ENCODE measurements at regions not wholly inside any gene's neighbourhood (a gene's known extent, or its start where the extent isn't known, plus 50 kb on each side); places are given as distances from the start of the nearest gene placed in this dataset.
"Not testable (repeated sequence)": the region's sequence is repeated elsewhere in the genome, so short reads cannot be mapped to it uniquely, and the experiment has no call there.

GRCh38 chrX:26562156-26562555 lies 346.2 kb downstream of the MAGEB5 start:
- no peak overlapping the region for H2AFZ ChIP-seq (ENCODE audit: low read depth)
- no peaks in the 10 kb centered on the region for H3K27me3 ChIP-seq (ENCODE audit: insufficient read depth, low read depth)
- H3K27ac ChIP-seq = no peak overlapping the region
- no peaks in the 10 kb centered on the region for H4K20me1 ChIP-seq (ENCODE audit: insufficient read depth)
- no peaks in the 10 kb centered on the region for H3K79me2 ChIP-seq (ENCODE audit: insufficient read depth, low read depth)
- no peaks in the 10 kb centered on the region for H3K4me1 ChIP-seq (ENCODE audit: low read depth, poor library complexity, severe bottlenecking)
- H3K9ac ChIP-seq = no peak overlapping the region
- TF ChIP-seq CTCF (conservative IDR thresholded peaks at IDR 0.05; ENCODE audit: low read depth, low read length) = no peak
- no peaks in the 10 kb centered on the region for H3K36me3 ChIP-seq (ENCODE audit: insufficient read depth)
- H3K4me2 ChIP-seq = no peak overlapping the region
- H3K4me3 ChIP-seq (IDR thresholded peaks at IDR 0.05; ENCODE audit: insufficient read depth, low read depth, low read length) = no peak overlapping the region

- no peak overlapping the region for H3K4me3 ChIP-seq (IDR thresholded peaks at IDR 0.05; ENCODE audit: insufficient read depth, low read depth, low read length)
- no peak overlapping the region for H3K4me2 ChIP-seq
- TF ChIP-seq CTCF (conservative IDR thresholded peaks at IDR 0.05; ENCODE audit: low read depth, low read length) = no peak
- no peaks in the 10 kb centered on the region for H3K79me2 ChIP-seq (ENCODE audit: insufficient read depth, low read depth)
- no peaks in the 10 kb centered on the region for H3K36me3 ChIP-seq (ENCODE audit: insufficient read depth)
- H4K20me1 ChIP-seq (ENCODE audit: insufficient read depth) = no peaks in the 10 kb centered on the region
- no peak overlapping the region for H2AFZ ChIP-seq (ENCODE audit: low read depth)
- H3K27me3 ChIP-seq (ENCODE audit: insufficient read depth, low read depth) = no peaks in the 10 kb centered on the region
- H3K9ac ChIP-seq = no peak overlapping the region
- no peak overlapping the region for H3K27ac ChIP-seq
- no peaks in the 10 kb centered on the region for H3K4me1 ChIP-seq (ENCODE audit: low read depth, poor library complexity, severe bottlenecking)
Measured at GRCh38 chrX:26559855-26560254, 343.9 kb downstream of the MAGEB5 start.

- Histone ChIP-seq H3K4me1 (ENCODE audit: low read depth, poor library complexity, severe bottlenecking) (no peaks in the 10 kb centered on the region), H3K79me2 (ENCODE audit: insufficient read depth, low read depth) (no peaks in the 10 kb centered on the region), H3K36me3 (ENCODE audit: insufficient read depth) (no peaks in the 10 kb centered on the region), H3K4me3 (IDR thresholded peaks at IDR 0.05; ENCODE audit: insufficient read depth, low read depth, low read length) (no peak overlapping the region), H2AFZ (ENCODE audit: low read depth) (no peak overlapping the region), H4K20me1 (ENCODE audit: insufficient read depth) (no peaks in the 10 kb centered on the region), H3K27ac (no peak overlapping the region), H3K9ac (no peak overlapping the region), H3K4me2 (no peak overlapping the region), H3K27me3 (ENCODE audit: insufficient read depth, low read depth) (no peaks in the 10 kb centered on the region)
- no peak for TF ChIP-seq CTCF (conservative IDR thresholded peaks at IDR 0.05; ENCODE audit: low read depth, low read length)
Measured at GRCh38 chrX:26558719-26559386, 342.9 kb downstream of the MAGEB5 start.

- H3K4me2 ChIP-seq = no peak overlapping the region
- no peaks in the 10 kb centered on the region for H3K79me2 ChIP-seq (ENCODE audit: insufficient read depth, low read depth)
- no peak overlapping the region for H2AFZ ChIP-seq (ENCODE audit: low read depth)
- no peak overlapping the region for H3K27ac ChIP-seq
- no peak overlapping the region for H3K9ac ChIP-seq
- TF ChIP-seq CTCF (conservative IDR thresholded peaks at IDR 0.05; ENCODE audit: low read depth, low read length) = no peak
- no peaks in the 10 kb centered on the region for H3K4me1 ChIP-seq (ENCODE audit: low read depth, poor library complexity, severe bottlenecking)
- H3K36me3 ChIP-seq (ENCODE audit: insufficient read depth) = no peaks in the 10 kb centered on the region
- H4K20me1 ChIP-seq (ENCODE audit: insufficient read depth) = no peaks in the 10 kb centered on the region
- H3K27me3 ChIP-seq (ENCODE audit: insufficient read depth, low read depth) = no peaks in the 10 kb centered on the region
- H3K4me3 ChIP-seq (IDR thresholded peaks at IDR 0.05; ENCODE audit: insufficient read depth, low read depth, low read length) = no peak overlapping the region
Measured at GRCh38 chrX:26557691-26558321, 341.8 kb downstream of the MAGEB5 start.

GRCh38 chrX:26525768-26526167 lies 309.8 kb downstream of the MAGEB5 start:
- H3K36me3 ChIP-seq (ENCODE audit: insufficient read depth); H3K4me3 ChIP-seq (IDR thresholded peaks at IDR 0.05; ENCODE audit: insufficient read depth, low read depth, low read length); H3K79me2 ChIP-seq (ENCODE audit: insufficient read depth, low read depth); H3K9ac ChIP-seq; H3K27me3 ChIP-seq (ENCODE audit: insufficient read depth, low read depth); H4K20me1 ChIP-seq (ENCODE audit: insufficient read depth); H3K4me1 ChIP-seq (ENCODE audit: low read depth, poor library complexity, severe bottlenecking); H2AFZ ChIP-seq (ENCODE audit: low read depth); H3K27ac ChIP-seq; H3K4me2 ChIP-seq: not testable (repeated sequence)
